GM10248 (cell line): ENCODE measurements at regions not wholly inside any gene's neighbourhood (a gene's known extent, or its start where the extent isn't known, plus 50 kb on each side); places are given as distances from the start of the nearest gene placed in this dataset.

Experiments
- CTCF ChIA-PET: fragments of 300-600 bp; sonication (Branson Sonifier 250); formaldehyde crosslinking; extraction: SDS; loops from one replicate; lab custom pipeline; 2021; ENCODE audit warnings: antibody characterized with exemption; lab: Yijun Ruan, JAX
- POLR2A ChIA-PET: fragments of 350-650 bp; sonication (Branson Sonifier 250); formaldehyde crosslinking; extraction: SDS; loops from one replicate; lab custom pipeline; 2020; ENCODE audit warnings: antibody characterized with exemption; lab: Yijun Ruan, JAX
- DNase-seq: peaks from one replicate; pipeline ENCODE4 v3.0.0; 2012; ENCODE audit errors: extremely low spot score
- CTCF ChIP-seq: IDR thresholded peaks from 2 replicates; pipeline ENCODE4 v1.5.1; 2012; ENCODE audit warnings: mild to moderate bottlenecking, low read depth; ENCODE audit errors: extremely low read depth, missing control alignments, control extremely low read depth

DNA sequence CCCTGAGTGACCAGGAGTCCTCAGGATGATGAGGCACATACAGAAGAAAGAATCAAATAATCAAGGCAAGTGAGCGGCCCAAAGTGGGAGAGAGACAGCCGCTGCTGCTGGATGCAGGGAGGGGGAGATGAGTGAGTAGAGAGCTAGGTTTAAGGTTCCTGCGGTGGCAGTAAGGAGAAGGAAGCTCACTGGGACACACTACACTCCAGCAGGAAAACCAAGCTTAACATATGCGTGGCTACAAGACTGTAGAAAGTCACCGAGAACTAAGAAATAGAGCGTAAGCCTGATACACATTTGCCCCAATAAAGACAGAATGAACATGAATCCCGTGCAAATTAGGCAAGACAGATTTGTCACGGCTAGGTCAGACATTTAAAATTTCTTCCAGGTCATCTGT is 470.2 kb downstream of the KDM4C start:
- CTCF ChIA-PET, result no interaction called here
- no peak for TF ChIP-seq CTCF

GRCh38 chr9:7226007-7226640 is 468.4 kb downstream of the KDM4C start:
- ChIA-PET CTCF (interaction anchor here (1.7 kb wide), 1 partner anchor 80 kb away, joined by 4 read pairs; no protein-coding TSS in a partner anchor), POLR2A (no interaction called here)
- DNase-seq, result no peak
- no peak for TF ChIP-seq CTCF

More for the DNA sequence above, 470.2 kb downstream of the KDM4C start:
- POLR2A ChIA-PET, result no interaction called here
- no peak for DNase-seq
